Memory B cell (primary cell): ENCODE measurements at regions not wholly inside any gene's neighbourhood (a gene's known extent, or its start where the extent isn't known, plus 50 kb on each side); places are given as distances from the start of the nearest gene placed in this dataset.

ENCODE experiments used
- ATAC-seq: fragments of 150-1000 bp; cut with Tn5 transposase; 2 replicates; pipeline ENCODE4 v1.10.0; 2021; ENCODE audit warnings: low read depth, mild to moderate bottlenecking, moderate library complexity
- DNase-seq, 2 donors: peaks; one replicate each; pipeline ENCODE4 v3.0.0; 2022; ENCODE audit warnings: low spot score in 2 of 2
- H3K27ac Mint-ChIP-seq: one replicate; pipeline ENCODE4 v1.8.0; 2022; ENCODE audit warnings: mild to moderate bottlenecking, moderate library complexity, mixed read lengths
- H3K27me3 Mint-ChIP-seq: one replicate; pipeline ENCODE4 v1.8.0; 2022; ENCODE audit warnings: mixed read lengths
- H3K36me3 Mint-ChIP-seq: one replicate; pipeline ENCODE4 v1.8.0; 2022; ENCODE audit warnings: mild to moderate bottlenecking, mixed read lengths
- H3K4me1 Mint-ChIP-seq: one replicate; pipeline ENCODE4 v1.8.0; 2022; ENCODE audit warnings: mixed read lengths
- H3K4me3 Mint-ChIP-seq: one replicate; pipeline ENCODE4 v1.8.0; 2022; ENCODE audit warnings: mild to moderate bottlenecking, moderate library complexity, mixed read lengths
- H3K9me3 Mint-ChIP-seq: one replicate; pipeline ENCODE4 v1.8.0; 2022; ENCODE audit warnings: mixed read lengths

GRCh38 chr12:116415408-116416108 lies 138.1 kb upstream of the MED13L start:
- peaks cover 5% of the 10 kb centered on the region for H3K4me1 Mint-ChIP-seq
- ATAC-seq: no peak
- no peaks in the 10 kb centered on the region for H3K36me3 Mint-ChIP-seq
- no peaks in the 10 kb centered on the region for H3K27me3 Mint-ChIP-seq
- no peak for DNase-seq
- H3K9me3 Mint-ChIP-seq: no peaks in the 10 kb centered on the region
- no peak overlapping the region for H3K4me3 Mint-ChIP-seq
- no peak overlapping the region for H3K27ac Mint-ChIP-seq

GRCh38 chr12:116416166-116416565 lies 138.7 kb upstream of the MED13L start:
- H3K27me3 Mint-ChIP-seq: no peaks in the 10 kb centered on the region
- no peaks in the 10 kb centered on the region for H3K9me3 Mint-ChIP-seq
- no peaks in the 10 kb centered on the region for H3K36me3 Mint-ChIP-seq
- H3K27ac Mint-ChIP-seq: no peak overlapping the region
- DNase-seq (no peak), ATAC-seq (no peak)
- H3K4me3 Mint-ChIP-seq: no peak overlapping the region
- no peaks in the 10 kb centered on the region for H3K4me1 Mint-ChIP-seq

- H3K27me3 Mint-ChIP-seq: no peaks in the 10 kb centered on the region
- no peak overlapping the region for H3K4me3 Mint-ChIP-seq
- DNase-seq: no peak
- peaks cover 4% of the 10 kb centered on the region for H3K9me3 Mint-ChIP-seq
- no peak overlapping the region for H3K27ac Mint-ChIP-seq
- H3K4me1 Mint-ChIP-seq: no peaks in the 10 kb centered on the region
- ATAC-seq: no peak
- peaks cover 3% of the 10 kb centered on the region for H3K36me3 Mint-ChIP-seq
These were observed 140.6 kb upstream of the MAP1LC3B2 start for GRCh38 chr12:116418551-116418950.

DNA sequence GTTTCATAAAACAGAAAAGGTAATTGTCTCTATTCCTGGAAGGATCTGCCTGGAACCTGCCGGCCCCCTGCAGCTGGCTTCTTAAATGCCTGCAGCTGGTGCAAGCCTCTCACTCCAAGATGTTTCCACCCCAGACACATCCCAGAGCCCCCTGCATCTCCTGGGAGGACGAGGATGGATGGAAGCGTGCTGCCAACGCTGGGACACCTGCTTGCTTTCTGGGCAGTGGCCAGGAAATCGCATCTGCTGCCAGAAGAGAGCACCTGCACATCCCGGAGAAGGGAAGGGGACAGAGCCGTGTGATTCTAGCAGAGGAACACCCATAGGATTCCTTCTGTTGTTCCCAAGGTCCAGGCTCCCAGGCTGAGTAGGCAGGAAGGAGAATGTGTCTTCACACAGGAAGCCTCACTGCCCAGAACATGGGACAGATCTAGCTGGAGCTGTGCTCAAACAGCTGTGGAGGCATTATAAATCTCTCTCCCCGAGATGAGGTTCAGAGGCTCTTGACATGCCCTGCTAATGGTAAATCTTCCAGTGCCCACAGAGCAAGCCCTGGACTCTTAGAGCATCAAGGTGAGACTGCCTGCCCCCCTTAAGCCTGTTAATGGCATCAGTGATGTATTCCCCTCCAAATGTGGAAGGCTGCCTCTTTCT lies 138.8 kb upstream of the MAP1LC3B2 start:
- H3K4me3 Mint-ChIP-seq: no peak overlapping the region
- ATAC-seq (no peak), DNase-seq (no peak)
- H3K36me3 Mint-ChIP-seq: peaks cover 3% of the 10 kb centered on the region
- H3K9me3 Mint-ChIP-seq: peaks cover 4% of the 10 kb centered on the region
- H3K27me3 Mint-ChIP-seq: no peaks in the 10 kb centered on the region
- H3K4me1 Mint-ChIP-seq: no peaks in the 10 kb centered on the region
- H3K27ac Mint-ChIP-seq: no peak overlapping the region

GRCh38 chr12:116421785-116422538 lies 137.2 kb upstream of the MAP1LC3B2 start:
- no peak for ATAC-seq
- H3K27ac Mint-ChIP-seq: no peak overlapping the region

GRCh38 chr12:116423094-116423493 lies 136.1 kb upstream of the MAP1LC3B2 start:
- H3K36me3 Mint-ChIP-seq: peaks cover 3% of the 10 kb centered on the region
- H3K4me1 Mint-ChIP-seq: peaks cover 4% of the 10 kb centered on the region
- peaks cover 4% of the 10 kb centered on the region for H3K9me3 Mint-ChIP-seq
- H3K4me3 Mint-ChIP-seq: no peak overlapping the region
- no peak for DNase-seq
- H3K27me3 Mint-ChIP-seq: no peaks in the 10 kb centered on the region
- H3K27ac Mint-ChIP-seq: no peak overlapping the region
- no peak for ATAC-seq

More at GRCh38 chr12:116421785-116422538, 137.2 kb upstream of the MAP1LC3B2 start:
- DNase-seq: no peak
- Mint-ChIP-seq H3K27me3 (no peaks in the 10 kb centered on the region), H3K4me3 (no peak overlapping the region), H3K36me3 (peaks cover 3% of the 10 kb centered on the region), H3K4me1 (peaks cover 4% of the 10 kb centered on the region), H3K9me3 (peaks cover 4% of the 10 kb centered on the region)

GRCh38 chr12:116425256-116426193 lies 133.7 kb upstream of the MAP1LC3B2 start:
- peaks cover 4% of the 10 kb centered on the region for H3K4me1 Mint-ChIP-seq
- no peak overlapping the region for H3K4me3 Mint-ChIP-seq
- H3K27ac Mint-ChIP-seq: peak overlapping the region; percentile 11
- no peak for ATAC-seq
- peaks cover 3% of the 10 kb centered on the region for H3K36me3 Mint-ChIP-seq
- DNase-seq: no peak
- no peaks in the 10 kb centered on the region for H3K27me3 Mint-ChIP-seq
- peaks cover 4% of the 10 kb centered on the region for H3K9me3 Mint-ChIP-seq

GRCh38 chr12:116426391-116427136 lies 132.6 kb upstream of the MAP1LC3B2 start:
- H3K4me1 Mint-ChIP-seq: peaks cover 4% of the 10 kb centered on the region
- H3K36me3 Mint-ChIP-seq: peaks cover 3% of the 10 kb centered on the region
- ATAC-seq (no peak), DNase-seq (no peak)
- peaks cover 4% of the 10 kb centered on the region for H3K9me3 Mint-ChIP-seq
- no peaks in the 10 kb centered on the region for H3K27me3 Mint-ChIP-seq
- peak overlapping the region; percentile 11 for H3K27ac Mint-ChIP-seq
- no peak overlapping the region for H3K4me3 Mint-ChIP-seq

DNA sequence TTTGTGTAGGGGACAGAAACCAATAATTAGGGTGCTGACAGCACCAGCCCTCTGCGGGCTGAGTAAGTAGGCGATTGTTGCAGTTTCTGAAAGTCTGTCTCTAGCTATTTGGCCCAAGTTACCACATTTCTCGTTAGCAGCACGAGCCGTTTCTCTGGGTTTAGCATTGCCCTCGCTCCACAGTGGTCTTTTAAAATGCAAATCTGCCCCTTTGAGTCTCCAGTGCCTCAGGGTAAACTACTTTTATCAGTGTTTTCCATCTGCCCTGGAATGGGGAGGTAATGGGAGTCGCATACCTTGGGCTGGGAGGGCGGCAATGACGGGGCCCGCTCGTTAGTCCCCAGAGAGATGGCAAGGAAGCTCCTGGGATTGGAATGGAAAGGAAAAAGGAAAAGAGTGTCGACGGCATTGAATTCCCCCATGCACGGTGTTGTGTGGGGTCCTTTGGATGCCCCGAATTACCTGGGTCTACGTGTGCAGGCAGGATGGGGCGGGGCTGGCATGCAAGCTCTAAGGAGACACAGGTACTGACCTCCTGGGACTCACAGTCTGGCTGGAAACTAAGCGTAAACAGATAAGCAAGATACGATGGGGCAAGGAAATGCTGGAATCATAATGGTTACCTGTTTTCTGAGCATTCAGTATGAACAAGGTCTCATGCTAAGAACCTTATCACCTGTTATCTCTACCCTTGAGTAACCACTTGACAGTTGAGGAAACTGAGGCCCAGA lies 131.8 kb upstream of the MAP1LC3B2 start:
- H3K4me1 Mint-ChIP-seq: peaks cover 4% of the 10 kb centered on the region
- no peaks in the 10 kb centered on the region for H3K36me3 Mint-ChIP-seq
- no peaks in the 10 kb centered on the region for H3K9me3 Mint-ChIP-seq
- no peak overlapping the region for H3K27ac Mint-ChIP-seq
- no peak for ATAC-seq
- no peaks in the 10 kb centered on the region for H3K27me3 Mint-ChIP-seq
- no peak overlapping the region for H3K4me3 Mint-ChIP-seq
- no peak for DNase-seq

DNA sequence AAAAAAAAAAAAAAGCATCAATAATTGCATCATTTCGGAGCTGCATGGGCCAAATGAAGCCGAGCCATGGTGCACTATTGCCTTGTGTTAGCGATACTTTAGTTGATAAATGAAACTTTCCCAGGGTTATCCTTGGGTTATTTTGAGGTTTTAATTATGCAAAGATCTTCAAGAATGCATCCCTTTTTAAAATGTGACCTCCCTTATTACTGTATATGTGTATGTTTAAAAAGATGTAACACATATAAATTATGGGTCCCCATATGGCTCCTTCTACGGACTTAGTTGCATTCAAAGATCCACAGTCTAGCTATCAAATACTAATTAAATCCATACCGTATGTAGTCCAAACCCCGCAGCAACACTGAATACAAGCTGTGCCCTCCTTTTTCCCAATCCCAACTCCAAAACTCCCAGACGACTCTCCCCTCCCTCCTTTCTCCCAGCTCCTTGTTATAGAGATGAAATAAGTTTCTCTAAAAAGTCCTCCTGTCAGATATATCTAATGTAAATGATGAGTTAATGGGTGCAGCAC lies 129.3 kb upstream of the MAP1LC3B2 start:
- H3K9me3 Mint-ChIP-seq: no peaks in the 10 kb centered on the region
- H3K4me3 Mint-ChIP-seq: no peak overlapping the region
- H3K4me1 Mint-ChIP-seq: peaks cover 8% of the 10 kb centered on the region
- no peaks in the 10 kb centered on the region for H3K27me3 Mint-ChIP-seq
- no peak overlapping the region for H3K27ac Mint-ChIP-seq
- DNase-seq (no peak), ATAC-seq (no peak)
- no peaks in the 10 kb centered on the region for H3K36me3 Mint-ChIP-seq

DNA sequence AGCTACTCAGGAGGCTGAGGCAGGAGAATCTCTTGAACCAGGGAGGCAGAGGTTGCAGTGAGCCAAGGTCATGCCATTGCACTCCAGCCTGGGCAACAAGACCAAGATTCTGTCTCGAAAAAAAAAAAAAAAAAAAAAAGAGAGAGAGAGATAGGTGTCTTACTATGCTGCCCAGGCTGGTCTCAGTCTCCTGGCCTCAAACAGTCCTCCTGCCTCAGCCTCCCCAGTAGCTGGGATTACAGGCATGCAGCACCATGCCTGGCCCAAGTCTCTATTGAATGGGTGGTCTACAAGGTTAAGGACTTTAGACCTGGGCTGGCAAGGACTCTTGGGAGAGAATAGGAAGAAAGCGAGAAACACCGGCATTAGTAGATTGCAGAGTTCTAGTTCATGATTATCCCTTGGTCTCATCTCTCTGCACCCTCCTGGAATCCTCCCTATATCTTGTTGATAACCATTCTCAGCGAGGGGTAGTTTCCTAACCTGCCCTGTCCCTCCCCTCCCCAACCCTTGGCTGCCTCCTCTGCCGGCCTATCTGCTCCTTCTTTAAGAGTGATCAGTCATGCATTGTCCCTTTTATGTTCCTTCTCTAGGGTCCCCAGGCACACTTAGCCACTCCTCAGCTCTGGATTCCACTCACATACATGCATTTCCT lies 128.1 kb upstream of the MAP1LC3B2 start:
- ATAC-seq (no peak), DNase-seq (no peak)
- H3K4me1 Mint-ChIP-seq: peaks cover 7% of the 10 kb centered on the region
- no peaks in the 10 kb centered on the region for H3K36me3 Mint-ChIP-seq
- no peaks in the 10 kb centered on the region for H3K9me3 Mint-ChIP-seq
- H3K27me3 Mint-ChIP-seq: no peaks in the 10 kb centered on the region
- H3K27ac Mint-ChIP-seq: no peak overlapping the region
- H3K4me3 Mint-ChIP-seq: no peak overlapping the region

GRCh38 chr12:116431677-116432300 lies 127.4 kb upstream of the MAP1LC3B2 start:
- Mint-ChIP-seq H3K4me1 (peaks cover 4% of the 10 kb centered on the region), H3K9me3 (no peaks in the 10 kb centered on the region), H3K36me3 (no peaks in the 10 kb centered on the region), H3K4me3 (no peak overlapping the region), H3K27me3 (no peaks in the 10 kb centered on the region), H3K27ac (no peak overlapping the region)
- DNase-seq (no peak), ATAC-seq (no peak)
